GM19043 (cell line): ENCODE measurements at regions not wholly inside any gene's neighbourhood (a gene's known extent, or its start where the extent isn't known, plus 50 kb on each side); places are given as distances from the start of the nearest gene placed in this dataset.
"Not testable (repeated sequence)": the region's sequence is repeated elsewhere in the genome, so short reads cannot be mapped to it uniquely, and the experiment has no call there.

Experiments used
- ATAC-seq: cut with Tn5 transposase; IDR thresholded peaks from one replicate; pipeline ENCODE4 v1.9.1; 2021; ENCODE audit warnings: low read depth; ENCODE audit not compliant: unreplicated experiment

DNA sequence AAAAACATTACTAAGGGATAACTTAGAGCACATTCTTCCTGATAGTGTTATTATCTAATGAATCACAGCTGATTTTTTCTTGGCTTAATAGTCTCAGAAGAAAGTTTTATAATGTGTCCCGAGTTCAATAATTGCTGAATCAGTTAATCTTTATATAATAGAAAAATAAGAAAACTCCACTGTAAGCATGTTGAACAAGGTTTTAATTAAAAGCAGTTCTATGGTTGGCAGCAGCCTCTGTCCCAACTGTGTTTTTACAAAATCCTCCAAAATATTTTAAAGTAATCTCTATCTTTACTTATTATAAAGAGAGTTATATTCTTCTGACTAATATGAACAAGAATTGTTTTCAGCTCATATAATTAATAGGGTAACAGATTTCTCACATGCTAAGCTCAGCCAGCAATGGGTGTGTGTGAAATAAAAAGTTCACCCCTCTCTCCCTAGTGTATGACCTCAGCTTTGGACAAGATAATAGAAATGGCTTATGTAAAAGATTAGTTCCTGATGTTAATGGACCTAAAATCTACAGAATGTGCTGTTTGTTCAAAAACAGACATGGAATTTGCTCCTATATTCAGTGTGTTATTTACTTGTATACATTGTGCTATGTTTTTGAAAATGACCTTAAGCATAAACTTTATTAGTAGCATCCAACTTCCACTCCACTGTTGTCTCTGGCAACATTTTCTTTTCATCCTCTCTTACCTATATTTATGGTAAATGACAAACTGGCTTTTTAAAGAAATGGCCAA lies 67.1 kb upstream of the DCN start:
- ATAC-seq: no peak

DNA sequence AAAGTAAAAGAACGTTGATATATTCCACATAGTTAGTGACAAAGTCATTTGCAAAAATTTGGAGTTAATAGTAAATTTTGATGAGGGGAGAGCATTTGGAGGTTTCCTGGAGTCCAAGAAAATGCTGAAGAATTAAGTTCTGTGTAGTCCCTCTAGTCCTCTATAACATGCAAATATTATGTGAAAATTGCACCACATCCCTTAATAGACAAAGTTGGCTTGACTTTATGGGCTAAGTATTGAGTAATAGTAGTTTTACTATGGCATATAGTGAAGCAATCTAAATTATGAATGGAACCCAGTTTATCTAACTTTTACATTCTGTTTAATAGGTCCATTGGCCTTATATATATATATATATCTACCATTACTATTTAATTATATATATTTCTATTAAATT lies 66.4 kb upstream of the DCN start:
- no peak for ATAC-seq

DNA sequence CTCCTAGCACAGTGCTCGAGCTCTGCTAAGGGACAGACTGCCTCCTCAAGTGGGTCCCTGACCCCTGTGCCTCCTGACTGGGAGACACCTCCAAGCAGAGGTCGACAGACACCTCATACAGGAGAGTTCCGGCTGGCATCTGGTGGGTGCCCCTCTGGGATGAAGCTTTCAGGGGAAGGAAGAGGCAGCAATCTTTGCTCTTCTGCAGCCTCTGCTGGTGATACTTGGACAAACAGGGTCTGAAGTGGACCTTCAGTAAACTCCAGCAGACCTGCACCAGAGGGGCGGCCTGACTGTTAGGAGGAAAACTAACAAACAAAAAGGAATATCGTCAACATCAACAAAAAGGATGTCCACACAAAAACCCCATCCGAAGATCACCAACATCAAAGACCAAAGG lies 60.6 kb upstream of the DCN start:
- not testable (repeated sequence) for ATAC-seq

DNA sequence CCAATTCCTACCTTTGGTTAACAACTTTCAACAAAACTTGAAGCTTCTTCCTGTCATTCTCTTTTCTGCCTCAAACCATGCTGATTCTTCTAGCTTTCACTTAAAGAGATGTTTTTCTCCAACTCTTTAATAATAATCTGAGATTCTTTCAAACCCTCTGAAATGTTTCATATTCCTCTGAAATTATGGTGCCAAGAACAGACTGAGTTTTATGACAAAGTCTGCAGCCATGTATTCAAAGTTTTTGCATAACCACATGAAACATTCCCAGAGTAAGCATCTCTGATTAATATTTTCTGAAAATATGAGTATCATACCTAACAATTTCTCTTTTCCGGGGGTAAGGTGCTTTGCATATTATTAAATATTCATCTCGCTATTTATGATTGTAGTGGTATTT lies 59.1 kb upstream of the DCN start:
- ATAC-seq: no peak

DNA sequence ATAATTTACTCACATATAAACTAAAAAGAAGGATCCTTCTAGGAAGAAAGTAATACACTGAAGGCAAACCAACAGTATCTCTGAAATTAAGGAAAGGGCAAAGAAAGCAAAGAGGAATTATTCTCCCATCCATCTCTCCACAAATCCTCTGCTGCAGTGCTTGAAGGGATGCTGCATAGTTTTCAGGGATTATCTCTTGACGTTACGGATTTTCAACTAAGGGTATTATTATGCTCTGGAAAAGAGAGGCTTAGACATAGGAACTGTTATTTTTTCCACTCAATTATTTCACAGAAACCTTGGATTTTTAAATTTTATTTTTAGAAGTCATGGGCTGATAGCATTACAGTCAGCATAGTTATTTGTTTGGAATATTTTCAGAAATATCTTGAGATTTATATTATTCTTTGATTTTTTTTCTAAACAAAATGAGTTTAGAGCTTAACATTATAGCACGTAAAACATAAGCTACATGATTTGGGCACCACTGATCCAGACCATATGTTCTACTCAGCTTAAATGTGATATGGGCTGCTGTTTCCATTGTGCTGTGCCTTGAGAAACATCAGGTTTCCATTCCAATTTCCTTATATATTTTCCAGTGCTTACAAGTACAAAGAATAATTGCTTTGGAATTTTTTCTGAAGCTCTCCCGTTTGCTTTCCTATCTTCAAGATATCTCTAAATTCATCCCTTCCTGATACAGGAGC lies 57.9 kb upstream of the DCN start:
- no peak for ATAC-seq

DNA sequence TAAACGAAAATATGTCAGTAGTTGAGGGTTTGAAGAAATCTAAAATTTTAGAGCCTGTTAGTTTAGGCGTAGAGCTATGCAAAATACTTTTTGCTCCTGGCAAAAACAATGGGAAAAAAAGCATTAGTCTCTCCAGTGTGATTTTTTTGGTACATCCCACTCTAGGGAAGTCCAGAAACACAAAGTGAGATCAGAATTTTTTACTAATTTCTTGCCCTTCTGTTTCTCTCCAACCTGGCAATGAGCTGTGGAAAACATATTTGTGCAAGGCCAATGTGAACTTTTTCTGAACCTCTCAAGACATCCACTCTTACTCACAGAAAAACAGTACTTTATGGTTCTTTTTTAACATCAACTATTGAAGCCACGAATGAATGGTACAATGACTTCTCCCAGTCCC lies 56.9 kb upstream of the DCN start:
- no peak for ATAC-seq
